ENCODE measurements at regions not wholly inside any gene's neighbourhood (a gene's known extent, or its start where the extent isn't known, plus 50 kb on each side); places are given as distances from the start of the nearest gene placed in this dataset.

GRCh38 chr11:33471541-33471940, 214.4 kb downstream of the HIPK3 start:
- TF ChIP-seq, protein P1, sequence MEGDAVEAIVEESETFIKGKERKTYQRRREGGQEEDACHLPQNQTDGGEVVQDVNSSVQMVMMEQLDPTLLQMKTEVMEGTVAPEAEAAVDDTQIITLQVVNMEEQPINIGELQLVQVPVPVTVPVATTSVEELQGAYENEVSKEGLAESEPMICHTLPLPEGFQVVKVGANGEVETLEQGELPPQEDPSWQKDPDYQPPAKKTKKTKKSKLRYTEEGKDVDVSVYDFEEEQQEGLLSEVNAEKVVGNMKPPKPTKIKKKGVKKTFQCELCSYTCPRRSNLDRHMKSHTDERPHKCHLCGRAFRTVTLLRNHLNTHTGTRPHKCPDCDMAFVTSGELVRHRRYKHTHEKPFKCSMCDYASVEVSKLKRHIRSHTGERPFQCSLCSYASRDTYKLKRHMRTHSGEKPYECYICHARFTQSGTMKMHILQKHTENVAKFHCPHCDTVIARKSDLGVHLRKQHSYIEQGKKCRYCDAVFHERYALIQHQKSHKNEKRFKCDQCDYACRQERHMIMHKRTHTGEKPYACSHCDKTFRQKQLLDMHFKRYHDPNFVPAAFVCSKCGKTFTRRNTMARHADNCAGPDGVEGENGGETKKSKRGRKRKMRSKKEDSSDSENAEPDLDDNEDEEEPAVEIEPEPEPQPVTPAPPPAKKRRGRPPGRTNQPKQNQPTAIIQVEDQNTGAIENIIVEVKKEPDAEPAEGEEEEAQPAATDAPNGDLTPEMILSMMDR (conservative IDR thresholded peaks at IDR 0.05; ENCODE audit: low read depth, low read length) = no peak
- no peak for TF ChIP-seq EZH2 (IDR thresholded peaks at IDR 0.05; ENCODE audit: borderline replicate concordance, low read depth, low read length, poor library complexity, severe bottlenecking)

Data from A673 (cell line).